Endodermal cell (in vitro differentiated cells): ENCODE measurements at regions not wholly inside any gene's neighbourhood (a gene's known extent, or its start where the extent isn't known, plus 50 kb on each side); places are given as distances from the start of the nearest gene placed in this dataset.

Experiments used
- DNase-seq: peaks from one replicate; pipeline ENCODE4 v3.0.0-alpha.2; 2017
- H3K27ac ChIP-seq: 2 replicates; pipeline ENCODE4 v1.5.1; 2013; ENCODE audit warnings: mild to moderate bottlenecking, low read depth, low read length, moderate library complexity
- H3K27me3 ChIP-seq: 2 replicates; pipeline ENCODE4 v1.6.1; 2013; ENCODE audit warnings: mild to moderate bottlenecking, low read length, moderate library complexity; ENCODE audit not compliant: insufficient read depth, control insufficient read depth, poor library complexity, severe bottlenecking
- H3K36me3 ChIP-seq: 2 replicates; pipeline ENCODE4 v1.7.0; 2013; ENCODE audit warnings: mild to moderate bottlenecking, low read length, moderate library complexity; ENCODE audit not compliant: control insufficient read depth, insufficient read depth
- H3K4me1 ChIP-seq: one replicate; pipeline ENCODE4 v1.7.0; 2013; ENCODE audit warnings: low read length; ENCODE audit not compliant: control insufficient read depth, insufficient read depth
- H3K4me3 ChIP-seq: 2 replicates; pipeline ENCODE4 v1.5.1; 2013; ENCODE audit warnings: mild to moderate bottlenecking, low read length, moderate library complexity
- H3K9ac ChIP-seq: 2 replicates; pipeline ENCODE4 v1.6.1; 2013; ENCODE audit warnings: mild to moderate bottlenecking, low read length, moderate library complexity; ENCODE audit not compliant: poor library complexity, severe bottlenecking; ENCODE audit errors: extremely low read depth
- H3K9me3 ChIP-seq: 2 replicates; pipeline ENCODE4 v1.6.1; 2013; ENCODE audit warnings: mild to moderate bottlenecking, low read length, moderate library complexity; ENCODE audit not compliant: control insufficient read depth
- H3K27ac Mint-ChIP-seq: 2 replicates; pipeline ENCODE4 v1.8.0; 2020; ENCODE audit warnings: mixed read lengths
- H3K27me3 Mint-ChIP-seq: 2 replicates; pipeline ENCODE4 v1.8.0; 2021; ENCODE audit warnings: mild to moderate bottlenecking, mixed read lengths; ENCODE audit not compliant: insufficient read depth
- H3K36me3 Mint-ChIP-seq: 2 replicates; pipeline ENCODE4 v1.8.0; 2020; ENCODE audit warnings: low read depth, mixed read lengths
- H3K4me1 Mint-ChIP-seq: 2 replicates; pipeline ENCODE4 v1.8.0; 2020; ENCODE audit warnings: mixed read lengths
- H3K4me3 Mint-ChIP-seq: 2 replicates; pipeline ENCODE4 v1.8.0; 2020; ENCODE audit warnings: mild to moderate bottlenecking, moderate library complexity, mixed read lengths
- H3K9me3 Mint-ChIP-seq: 2 replicates; pipeline ENCODE4 v1.8.0; 2020; ENCODE audit warnings: mild to moderate bottlenecking, mixed read lengths
- WGBS, 2 experiments: methylation state at CpG; one replicate each; pipeline versions ENCODE4 v1.1.5 to v1.1.7; 2013; ENCODE audit warnings: missing lambda C conversion rate in 2 of 2, mixed read lengths in 1 of 2; ENCODE audit not compliant: insufficient coverage in 1 of 2, insufficient read length in 1 of 2; 5-methylcytosine and 5-hydroxymethylcytosine counted together
- TF ChIP-seq, protein P1 (sequence below): fragments of 200-600 bp; sonication (generic); conservative IDR thresholded peaks from 2 replicates; pipeline ENCODE4 v1.5.0; 2021; ENCODE audit warnings: antibody characterized with exemption, mild to moderate bottlenecking

DNA sequence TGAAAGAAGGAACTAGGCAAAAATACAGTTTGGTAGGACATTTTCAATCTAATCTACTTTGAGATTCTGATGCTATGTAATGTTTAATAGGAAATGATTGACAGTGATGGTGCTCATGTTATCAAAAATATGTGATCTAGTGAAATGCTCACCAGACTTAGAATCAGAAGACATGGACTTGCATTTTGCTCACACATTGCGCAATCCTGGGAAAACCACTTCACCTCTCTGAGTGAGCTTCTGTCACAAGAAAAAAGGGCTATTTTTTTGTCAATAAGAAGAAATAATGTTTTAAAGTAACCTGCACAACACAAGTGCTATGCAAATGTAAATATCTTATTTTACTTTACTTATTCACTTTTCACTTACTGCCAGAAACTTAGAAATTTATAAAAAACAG, 380.9 kb upstream of the HTR2A start:
- no peak overlapping the region for H3K27ac ChIP-seq
- no peak overlapping the region for H3K4me3 Mint-ChIP-seq
- no peaks in the 10 kb centered on the region for H3K9me3 Mint-ChIP-seq
- H3K9me3 ChIP-seq: no peaks in the 10 kb centered on the region
- no peaks in the 10 kb centered on the region for H3K4me1 ChIP-seq
- H3K36me3 Mint-ChIP-seq: no peaks in the 10 kb centered on the region
- no peaks in the 10 kb centered on the region for H3K4me1 Mint-ChIP-seq
- no peak for DNase-seq
- no peaks in the 10 kb centered on the region for H3K27me3 ChIP-seq
- H3K36me3 ChIP-seq: no peaks in the 10 kb centered on the region
- H3K27ac Mint-ChIP-seq: no peak overlapping the region
- no peak overlapping the region for H3K4me3 ChIP-seq
- WGBS, 2 experiments: 93% methylated on average over 1 of the region's 1 CpG; no CpG with 5 or more reads in 1 of the 2 experiments
- TF ChIP-seq, protein P1, sequence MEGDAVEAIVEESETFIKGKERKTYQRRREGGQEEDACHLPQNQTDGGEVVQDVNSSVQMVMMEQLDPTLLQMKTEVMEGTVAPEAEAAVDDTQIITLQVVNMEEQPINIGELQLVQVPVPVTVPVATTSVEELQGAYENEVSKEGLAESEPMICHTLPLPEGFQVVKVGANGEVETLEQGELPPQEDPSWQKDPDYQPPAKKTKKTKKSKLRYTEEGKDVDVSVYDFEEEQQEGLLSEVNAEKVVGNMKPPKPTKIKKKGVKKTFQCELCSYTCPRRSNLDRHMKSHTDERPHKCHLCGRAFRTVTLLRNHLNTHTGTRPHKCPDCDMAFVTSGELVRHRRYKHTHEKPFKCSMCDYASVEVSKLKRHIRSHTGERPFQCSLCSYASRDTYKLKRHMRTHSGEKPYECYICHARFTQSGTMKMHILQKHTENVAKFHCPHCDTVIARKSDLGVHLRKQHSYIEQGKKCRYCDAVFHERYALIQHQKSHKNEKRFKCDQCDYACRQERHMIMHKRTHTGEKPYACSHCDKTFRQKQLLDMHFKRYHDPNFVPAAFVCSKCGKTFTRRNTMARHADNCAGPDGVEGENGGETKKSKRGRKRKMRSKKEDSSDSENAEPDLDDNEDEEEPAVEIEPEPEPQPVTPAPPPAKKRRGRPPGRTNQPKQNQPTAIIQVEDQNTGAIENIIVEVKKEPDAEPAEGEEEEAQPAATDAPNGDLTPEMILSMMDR: no peak
- H3K27me3 Mint-ChIP-seq: no peaks in the 10 kb centered on the region
- no peak overlapping the region for H3K9ac ChIP-seq

DNA sequence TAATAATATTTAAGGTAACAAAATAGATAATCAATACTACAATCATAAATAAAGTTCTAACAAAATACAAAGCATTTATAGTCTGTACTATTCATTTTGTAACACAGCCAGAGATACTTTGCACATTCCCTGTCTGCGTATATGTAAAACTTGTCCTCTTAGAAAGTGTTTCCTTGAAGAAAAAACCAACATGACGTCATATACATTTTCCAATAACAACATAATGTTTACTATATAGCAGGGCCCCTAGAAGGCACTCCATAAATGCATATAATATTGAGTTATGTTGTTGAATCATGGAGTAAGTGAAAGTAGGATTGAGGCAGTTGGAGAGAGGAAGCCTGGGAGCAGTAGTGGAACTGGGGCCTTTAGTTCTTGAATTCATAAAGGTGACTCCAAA, 371.4 kb upstream of the HTR2A start:
- Histone ChIP-seq H3K27ac (no peak overlapping the region), H3K36me3 (no peaks in the 10 kb centered on the region), H3K9ac (no peak overlapping the region), H3K9me3 (no peaks in the 10 kb centered on the region), H3K27me3 (peaks cover 6% of the 10 kb centered on the region), H3K4me3 (no peak overlapping the region), H3K4me1 (no peaks in the 10 kb centered on the region)
- Mint-ChIP-seq H3K9me3 (no peaks in the 10 kb centered on the region), H3K27me3 (peaks cover 2% of the 10 kb centered on the region), H3K4me1 (no peaks in the 10 kb centered on the region), H3K27ac (no peak overlapping the region), H3K4me3 (no peak overlapping the region), H3K36me3 (no peaks in the 10 kb centered on the region)
- no peak for DNase-seq
- WGBS, 2 experiments: 80 to 100% methylated on average over 1 to 2 of the region's 2 CpGs
- TF ChIP-seq, protein P1: no peak

DNA sequence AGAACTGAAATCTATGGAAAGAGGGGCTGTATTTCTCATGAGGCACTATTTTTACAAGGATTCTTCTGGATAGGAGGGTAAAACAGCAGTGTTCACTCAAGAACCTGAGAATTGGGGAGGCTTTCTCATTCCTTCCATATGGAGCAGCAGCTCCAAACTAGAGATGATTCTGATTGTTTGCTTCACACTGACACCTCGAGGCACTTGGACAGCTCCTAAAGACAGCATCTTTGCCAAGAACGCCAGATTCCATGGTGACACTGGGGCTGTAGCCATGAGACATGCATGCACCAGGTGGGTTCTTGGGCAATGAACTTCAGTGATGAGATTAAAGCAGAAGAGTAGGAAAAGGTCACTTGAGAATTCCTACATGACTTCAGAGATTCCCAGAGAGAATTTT, 361.5 kb upstream of the HTR2A start:
- H3K27me3 Mint-ChIP-seq: peaks cover 8% of the 10 kb centered on the region
- no peaks in the 10 kb centered on the region for H3K36me3 Mint-ChIP-seq
- DNase-seq: no peak
- Histone ChIP-seq H3K4me3 (no peak overlapping the region), H3K27me3 (peaks cover 54% of the 10 kb centered on the region), H3K36me3 (no peaks in the 10 kb centered on the region), H3K9ac (no peak overlapping the region), H3K27ac (no peak overlapping the region), H3K9me3 (no peaks in the 10 kb centered on the region), H3K4me1 (no peaks in the 10 kb centered on the region)
- H3K4me1 Mint-ChIP-seq: peaks cover 5% of the 10 kb centered on the region
- H3K9me3 Mint-ChIP-seq: no peaks in the 10 kb centered on the region
- TF ChIP-seq, protein P1: no peak
- no peak overlapping the region for H3K4me3 Mint-ChIP-seq
- no peak overlapping the region for H3K27ac Mint-ChIP-seq
- WGBS, 2 experiments: 82 to 88% methylated on average over 2 of the region's 2 CpGs
